CD14-positive monocyte (primary cell): ENCODE measurements at regions not wholly inside any gene's neighbourhood (a gene's known extent, or its start where the extent isn't known, plus 50 kb on each side); places are given as distances from the start of the nearest gene placed in this dataset.

Experiments
- DNase-seq, 3 donors: peaks; one replicate each; pipeline ENCODE4 v3.0.0-alpha.2; 2011 to 2022
- H2AFZ ChIP-seq: 2 replicates; pipeline ENCODE4 v1.6.0; 2012; ENCODE audit warnings: mild to moderate bottlenecking, low read depth, low read length, inconsistent platforms; ENCODE audit not compliant: insufficient read depth, poor library complexity, severe bottlenecking
- H3K27ac ChIP-seq, 2 donors: 1 replicate in 1 of 2; 2 replicates in 1 of 2; pipeline ENCODE4 v1.5.1; 2012 to 2013; ENCODE audit warnings: low read length in 2 of 2, control low read depth in 1 of 2, inconsistent platforms in 1 of 2, low read depth in 1 of 2, mild to moderate bottlenecking in 1 of 2
- H3K27me3 ChIP-seq, 2 donors: one replicate each; pipeline versions ENCODE4 v1.6.0 to v1.6.1; 2011 to 2013; ENCODE audit warnings: low read length in 2 of 2; ENCODE audit not compliant: control insufficient read depth in 2 of 2, insufficient read depth in 2 of 2
- H3K36me3 ChIP-seq, 2 donors: replicated peaks in 1 of 2; 1 replicate in 1 of 2; 2 replicates in 1 of 2; pipeline versions ENCODE4 v1.5.1 to v1.6.1; 2012 to 2013; ENCODE audit warnings: low read length in 2 of 2, control low read depth in 1 of 2, inconsistent platforms in 1 of 2, mild to moderate bottlenecking in 1 of 2; ENCODE audit not compliant: insufficient read depth in 2 of 2, control insufficient read depth in 1 of 2
- H3K4me1 ChIP-seq, 2 donors: 1 replicate in 1 of 2; 2 replicates in 1 of 2; pipeline versions ENCODE4 v1.5.1 to v1.6.1; 2012 to 2013; ENCODE audit warnings: low read length in 2 of 2, control low read depth in 1 of 2, inconsistent platforms in 1 of 2, mild to moderate bottlenecking in 1 of 2, moderate library complexity in 1 of 2; ENCODE audit not compliant: insufficient read depth in 2 of 2, control insufficient read depth in 1 of 2
- H3K4me2 ChIP-seq: replicated peaks from 2 replicates; pipeline ENCODE3; 2012; ENCODE audit warnings: low read length, moderate library complexity, mild to moderate bottlenecking; ENCODE audit not compliant: poor library complexity, severe bottlenecking; ENCODE audit errors: extremely low read depth
- H3K4me3 ChIP-seq, 3 experiments: fragments of 200-600 bp in 1 of 3; sonication (generic) in 1 of 3; replicated peaks in 1 of 3; 1 replicate in 2 of 3; 2 replicates in 1 of 3; pipeline ENCODE4 v1.5.1; 2011 to 2013; ENCODE audit warnings: low read length in 3 of 3, mild to moderate bottlenecking in 3 of 3, control low read depth in 2 of 3, low read depth in 2 of 3, inconsistent platforms in 1 of 3, moderate library complexity in 1 of 3
- H3K79me2 ChIP-seq: 2 replicates; pipeline ENCODE4 v1.6.0; 2012; ENCODE audit warnings: mild to moderate bottlenecking, control low read depth, inconsistent platforms, low read length, moderate library complexity; ENCODE audit not compliant: insufficient read depth
- H3K9ac ChIP-seq: 2 replicates; pipeline ENCODE4 v1.6.0; 2017; ENCODE audit warnings: low read length, mild to moderate bottlenecking; ENCODE audit not compliant: insufficient read depth, poor library complexity, severe bottlenecking
- H3K9me3 ChIP-seq, 2 donors: replicated peaks in 1 of 2; 1 replicate in 1 of 2; 2 replicates in 1 of 2; pipeline versions ENCODE4 v1.5.1 to v1.6.1; 2012 to 2013; ENCODE audit warnings: low read length in 2 of 2, control low read depth in 1 of 2; ENCODE audit not compliant: control insufficient read depth in 1 of 2, insufficient read depth in 1 of 2
- H4K20me1 ChIP-seq: 2 replicates; pipeline ENCODE4 v1.6.0; 2012; ENCODE audit warnings: mild to moderate bottlenecking, low read length, control low read depth, moderate library complexity; ENCODE audit not compliant: insufficient read depth
- H3K27ac Mint-ChIP-seq, 7 donors: one replicate each; pipeline ENCODE4 v1.8.0; 2020; ENCODE audit warnings: mild to moderate bottlenecking in 7 of 7, mixed read lengths in 7 of 7, moderate library complexity in 6 of 7, inconsistent platforms in 2 of 7
- H3K27me3 Mint-ChIP-seq, 3 donors: one replicate each; pipeline ENCODE4 v1.8.0; 2021 to 2022; ENCODE audit warnings: low read depth in 3 of 3, mild to moderate bottlenecking in 3 of 3, mixed read lengths in 3 of 3, moderate library complexity in 3 of 3, inconsistent platforms in 1 of 3
- H3K36me3 Mint-ChIP-seq, 2 donors: one replicate each; pipeline ENCODE4 v1.8.0; 2020; ENCODE audit warnings: mixed read lengths in 2 of 2, inconsistent platforms in 1 of 2, mild to moderate bottlenecking in 1 of 2
- H3K4me1 Mint-ChIP-seq: one replicate; pipeline ENCODE4 v1.8.0; 2020; ENCODE audit warnings: mild to moderate bottlenecking, mixed read lengths
- H3K4me3 Mint-ChIP-seq, 2 donors: one replicate each; pipeline ENCODE4 v1.8.0; 2020; ENCODE audit warnings: mild to moderate bottlenecking in 2 of 2, mixed read lengths in 2 of 2, moderate library complexity in 1 of 2
- H3K9me3 Mint-ChIP-seq, 7 donors: one replicate each; pipeline ENCODE4 v1.8.0; 2020 to 2022; ENCODE audit warnings: mixed read lengths in 7 of 7, mild to moderate bottlenecking in 6 of 7, moderate library complexity in 6 of 7, inconsistent platforms in 2 of 7
- WGBS: methylation state at CpG from one replicate; pipeline ENCODE4 v1.1.5; 2013; ENCODE audit warnings: missing lambda C conversion rate; ENCODE audit not compliant: insufficient coverage; 5-methylcytosine and 5-hydroxymethylcytosine counted together
- intact Hi-C, 2 donors: fragments of 100-400 bp; cut with micrococcal nuclease; formaldehyde crosslinking; loops; one replicate each; pipeline versions ENCODE4 v1.15.0 to v1.15.1; 2023
- TF ChIP-seq, protein P1 (sequence below): fragments of 200-600 bp; IDR thresholded peaks from one replicate; pipeline ENCODE4 v1.8.0; 2022; ENCODE audit warnings: antibody characterized with exemption, mild to moderate bottlenecking

DNA sequence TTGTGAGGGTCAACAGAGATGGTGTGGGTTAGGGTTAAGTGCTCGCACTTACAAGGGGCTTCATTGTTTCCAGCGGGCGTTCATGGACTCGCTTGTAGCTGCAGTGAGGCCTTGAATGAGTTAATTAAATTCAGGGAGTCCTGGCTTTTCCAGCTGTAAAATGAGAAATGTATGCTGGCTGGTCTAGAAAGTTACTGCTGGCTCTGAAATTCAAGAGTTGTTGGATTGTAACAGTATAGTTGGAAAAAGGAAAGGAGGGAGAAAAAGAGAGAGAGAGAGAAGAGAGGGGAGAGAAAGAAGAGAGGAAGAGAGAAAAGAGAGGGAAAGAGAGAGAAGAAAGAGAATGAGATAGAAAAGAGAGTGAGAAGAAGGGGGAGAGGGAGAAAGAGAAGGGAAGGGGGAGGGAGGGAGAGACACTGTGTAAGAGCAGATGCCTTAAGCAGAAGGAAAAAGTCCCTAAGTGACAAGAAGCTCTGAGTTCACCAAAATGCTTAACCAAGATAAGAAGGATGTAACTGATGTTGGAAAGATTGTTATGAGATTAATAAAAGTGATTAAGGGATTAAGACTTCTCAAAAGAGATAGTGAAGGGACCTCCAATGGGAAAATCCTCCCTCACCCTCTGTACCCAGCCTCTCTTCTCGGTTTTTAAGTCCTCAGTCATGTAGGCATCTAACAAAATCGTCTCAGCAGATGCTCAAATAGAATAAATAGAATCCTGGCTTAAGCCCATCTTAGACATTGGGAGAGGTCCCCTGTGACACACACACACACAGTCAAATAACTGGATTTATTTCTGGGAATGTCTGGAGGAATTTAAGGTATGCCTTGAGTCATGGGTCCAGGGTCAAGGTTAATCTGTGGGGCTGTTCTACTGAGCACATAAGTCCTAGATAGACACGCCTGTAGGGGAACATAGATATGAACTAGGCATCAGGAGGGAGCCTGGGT lies 477.9 kb downstream of the MIAT start:
- no peaks in the 10 kb centered on the region for H3K79me2 ChIP-seq
- H3K4me3 ChIP-seq = no peak overlapping the region
- TF ChIP-seq, protein P1, sequence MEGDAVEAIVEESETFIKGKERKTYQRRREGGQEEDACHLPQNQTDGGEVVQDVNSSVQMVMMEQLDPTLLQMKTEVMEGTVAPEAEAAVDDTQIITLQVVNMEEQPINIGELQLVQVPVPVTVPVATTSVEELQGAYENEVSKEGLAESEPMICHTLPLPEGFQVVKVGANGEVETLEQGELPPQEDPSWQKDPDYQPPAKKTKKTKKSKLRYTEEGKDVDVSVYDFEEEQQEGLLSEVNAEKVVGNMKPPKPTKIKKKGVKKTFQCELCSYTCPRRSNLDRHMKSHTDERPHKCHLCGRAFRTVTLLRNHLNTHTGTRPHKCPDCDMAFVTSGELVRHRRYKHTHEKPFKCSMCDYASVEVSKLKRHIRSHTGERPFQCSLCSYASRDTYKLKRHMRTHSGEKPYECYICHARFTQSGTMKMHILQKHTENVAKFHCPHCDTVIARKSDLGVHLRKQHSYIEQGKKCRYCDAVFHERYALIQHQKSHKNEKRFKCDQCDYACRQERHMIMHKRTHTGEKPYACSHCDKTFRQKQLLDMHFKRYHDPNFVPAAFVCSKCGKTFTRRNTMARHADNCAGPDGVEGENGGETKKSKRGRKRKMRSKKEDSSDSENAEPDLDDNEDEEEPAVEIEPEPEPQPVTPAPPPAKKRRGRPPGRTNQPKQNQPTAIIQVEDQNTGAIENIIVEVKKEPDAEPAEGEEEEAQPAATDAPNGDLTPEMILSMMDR = no peak
- H3K4me3 Mint-ChIP-seq = no peak overlapping the region
- no peaks in the 10 kb centered on the region for H4K20me1 ChIP-seq
- H2AFZ ChIP-seq = no peak overlapping the region
- peak; percentile 44 to 80 (median 64) for DNase-seq
- intact Hi-C loops = loop anchor here in 1 of 2 donors (2.0 kb wide), 2 partner anchors 15 to 23 kb away; no protein-coding TSS in a partner anchor
- peaks cover 5 to 7% of the 10 kb centered on the region in 2 donors for H3K9me3 ChIP-seq
- peaks cover 6 to 8% of the 10 kb centered on the region in 2 donors for H3K36me3 Mint-ChIP-seq
- peaks cover 0 to 4% (median 1%) of the 10 kb centered on the region in 3 donors for H3K27me3 Mint-ChIP-seq
- peaks cover 6 to 10% (median 8%) of the 10 kb centered on the region in 7 donors for H3K9me3 Mint-ChIP-seq
- peaks cover 55 to 58% of the 10 kb centered on the region in 2 donors for H3K4me1 ChIP-seq
- H3K27ac ChIP-seq = peak overlapping the region; percentile 85 to 99
- peaks cover 56% of the 10 kb centered on the region for H3K4me1 Mint-ChIP-seq
- no peaks in the 10 kb centered on the region for H3K36me3 ChIP-seq
- peak overlapping the region; percentile 95 to 100 (median 99) for H3K27ac Mint-ChIP-seq
- H3K27me3 ChIP-seq = no peaks in the 10 kb centered on the region
- 100% methylated on average over 4 of the region's 7 CpGs for WGBS
- no peak overlapping the region for H3K4me2 ChIP-seq
- peak overlapping the region; percentile 76 for H3K9ac ChIP-seq

GRCh38 chr22:27136596-27136995 lies 479.2 kb downstream of the MIAT start:
- Histone ChIP-seq H3K79me2 (no peaks in the 10 kb centered on the region), H3K4me1 (peaks cover 44 to 47% of the 10 kb centered on the region in 2 donors), H3K27ac (peak overlapping the region in 1 of 2 donors; percentile 99), H3K9ac (no peak overlapping the region), H3K9me3 (peaks cover 5 to 7% of the 10 kb centered on the region in 2 donors), H3K4me2 (no peak overlapping the region), H3K36me3 (no peaks in the 10 kb centered on the region), H3K4me3 (no peak overlapping the region), H2AFZ (no peak overlapping the region), H4K20me1 (no peaks in the 10 kb centered on the region), H3K27me3 (no peaks in the 10 kb centered on the region)
- intact Hi-C loops = no loop called here
- Mint-ChIP-seq H3K9me3 (peaks cover 6 to 10% (median 8%) of the 10 kb centered on the region in 7 donors), H3K4me3 (no peak overlapping the region), H3K4me1 (peaks cover 48% of the 10 kb centered on the region), H3K27me3 (peaks cover 1 to 4% (median 2%) of the 10 kb centered on the region in 3 donors), H3K27ac (peak overlapping the region in 4 of 7 donors; percentile 10 to 99 (median 72)), H3K36me3 (peaks cover 6 to 8% of the 10 kb centered on the region in 2 donors)
- TF ChIP-seq, protein P1 = no peak
- no peak for DNase-seq
- WGBS = no CpG with 5 or more reads among the region's 2 CpGs
